GM19372 (cell line): ENCODE measurements at regions not wholly inside any gene's neighbourhood (a gene's known extent, or its start where the extent isn't known, plus 50 kb on each side); places are given as distances from the start of the nearest gene placed in this dataset.
"Not testable (repeated sequence)": the region's sequence is repeated elsewhere in the genome, so short reads cannot be mapped to it uniquely, and the experiment has no call there.

ENCODE experiments used
- ATAC-seq: cut with Tn5 transposase; IDR thresholded peaks from one replicate; pipeline ENCODE4 v1.9.1; 2021; ENCODE audit warnings: mild to moderate bottlenecking, low read depth, moderate library complexity; ENCODE audit not compliant: unreplicated experiment

GRCh38 chr5:177863822-177864446 lies 81.2 kb upstream of the FAM153A start:
- not testable (repeated sequence) for ATAC-seq

GRCh38 chr5:177857642-177858200 lies 75.0 kb upstream of the FAM153A start:
- not testable (repeated sequence) for ATAC-seq

GRCh38 chr5:177856474-177856873 lies 73.8 kb upstream of the FAM153A start:
- ATAC-seq, result not testable (repeated sequence)

DNA sequence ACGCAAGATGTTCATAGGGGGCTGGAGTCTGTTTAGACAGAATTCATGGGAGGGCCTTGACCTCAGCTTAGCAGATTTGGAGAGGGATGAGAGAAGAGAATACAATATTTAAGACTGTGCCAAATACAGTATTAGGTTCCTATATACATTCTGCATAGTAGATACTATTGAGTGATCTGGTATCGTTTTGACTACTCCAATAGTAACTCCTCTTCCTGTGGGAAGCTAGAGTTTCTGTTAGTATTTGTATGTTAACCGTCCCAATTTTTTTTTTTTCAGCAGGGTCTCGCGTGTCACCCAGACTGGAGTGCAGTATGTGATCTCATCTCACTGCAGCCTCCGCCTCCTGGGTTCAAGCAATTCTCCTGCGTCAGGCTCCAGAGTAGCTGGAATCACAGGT lies 65.2 kb upstream of the FAM153A start:
- ATAC-seq, result not testable (repeated sequence)

GRCh38 chr5:177846598-177846997 lies 63.9 kb upstream of the FAM153A start:
- ATAC-seq, result not testable (repeated sequence)

- ATAC-seq, result not testable (repeated sequence)
Observed at GRCh38 chr5:177845906-177846305, 63.2 kb upstream of the FAM153A start.

DNA sequence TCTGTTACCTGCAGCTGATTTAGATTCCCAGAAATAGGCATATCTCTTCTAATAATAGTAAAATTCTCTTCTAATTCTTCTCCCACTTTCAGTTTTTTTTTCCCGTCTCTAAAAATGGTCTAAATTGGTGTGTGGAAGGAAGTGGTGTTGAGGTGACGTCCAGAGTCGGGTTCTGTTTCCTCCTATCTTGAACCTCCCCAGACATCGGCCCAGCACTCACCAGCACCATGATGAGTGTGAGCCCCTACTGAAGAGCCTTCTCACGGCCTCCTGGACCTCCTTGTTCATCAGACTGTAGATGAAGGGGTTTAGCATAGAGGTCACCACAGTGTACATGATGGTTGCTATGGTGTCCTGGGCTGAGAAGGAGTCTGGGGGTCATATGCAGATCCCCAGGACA lies 53.5 kb upstream of the FAM153A start:
- ATAC-seq, result not testable (repeated sequence)
